ENCODE measurements at regions not wholly inside any gene's neighbourhood (a gene's known extent, or its start where the extent isn't known, plus 50 kb on each side); places are given as distances from the start of the nearest gene placed in this dataset.

GRCh38 chr4:20302336-20302735 is 50.6 kb downstream of the SLIT2 start:
- no peak for DNase-seq

GRCh38 chr4:20305976-20306375 is 54.3 kb downstream of the SLIT2 start:
- no peak for DNase-seq

- DNase-seq: no peak
Observed at GRCh38 chr4:20311856-20312255, 60.2 kb downstream of the SLIT2 start.

GRCh38 chr4:20313237-20314030 is 61.7 kb downstream of the SLIT2 start:
- no peak for DNase-seq

DNA sequence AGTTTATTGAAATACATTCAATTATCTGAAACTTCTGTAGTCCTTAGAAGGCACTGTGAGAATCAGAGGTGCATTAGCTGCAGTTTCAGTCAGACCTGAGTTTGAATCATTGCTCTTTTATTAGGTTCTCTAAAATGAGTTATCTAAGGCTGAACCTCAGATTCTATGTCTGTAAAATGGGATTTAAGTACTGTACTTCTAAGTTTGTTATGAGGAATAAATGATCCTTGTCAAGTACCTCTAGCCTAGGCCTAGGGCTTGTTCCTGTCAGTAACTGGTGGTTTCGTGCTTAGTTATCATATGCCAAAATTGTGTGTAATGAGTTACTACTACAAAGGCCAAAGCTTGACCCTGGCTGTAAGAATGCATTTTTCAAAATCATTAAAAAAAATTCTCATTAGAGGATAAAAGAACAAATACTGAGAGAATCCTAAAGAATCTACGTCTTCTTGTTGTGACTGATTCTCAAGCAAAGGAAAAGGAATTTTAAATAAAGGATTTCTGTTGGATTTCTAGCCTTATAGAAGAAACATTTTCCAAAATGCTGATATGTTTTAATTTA is 65.8 kb downstream of the SLIT2 start:
- no peak for DNase-seq

DNA sequence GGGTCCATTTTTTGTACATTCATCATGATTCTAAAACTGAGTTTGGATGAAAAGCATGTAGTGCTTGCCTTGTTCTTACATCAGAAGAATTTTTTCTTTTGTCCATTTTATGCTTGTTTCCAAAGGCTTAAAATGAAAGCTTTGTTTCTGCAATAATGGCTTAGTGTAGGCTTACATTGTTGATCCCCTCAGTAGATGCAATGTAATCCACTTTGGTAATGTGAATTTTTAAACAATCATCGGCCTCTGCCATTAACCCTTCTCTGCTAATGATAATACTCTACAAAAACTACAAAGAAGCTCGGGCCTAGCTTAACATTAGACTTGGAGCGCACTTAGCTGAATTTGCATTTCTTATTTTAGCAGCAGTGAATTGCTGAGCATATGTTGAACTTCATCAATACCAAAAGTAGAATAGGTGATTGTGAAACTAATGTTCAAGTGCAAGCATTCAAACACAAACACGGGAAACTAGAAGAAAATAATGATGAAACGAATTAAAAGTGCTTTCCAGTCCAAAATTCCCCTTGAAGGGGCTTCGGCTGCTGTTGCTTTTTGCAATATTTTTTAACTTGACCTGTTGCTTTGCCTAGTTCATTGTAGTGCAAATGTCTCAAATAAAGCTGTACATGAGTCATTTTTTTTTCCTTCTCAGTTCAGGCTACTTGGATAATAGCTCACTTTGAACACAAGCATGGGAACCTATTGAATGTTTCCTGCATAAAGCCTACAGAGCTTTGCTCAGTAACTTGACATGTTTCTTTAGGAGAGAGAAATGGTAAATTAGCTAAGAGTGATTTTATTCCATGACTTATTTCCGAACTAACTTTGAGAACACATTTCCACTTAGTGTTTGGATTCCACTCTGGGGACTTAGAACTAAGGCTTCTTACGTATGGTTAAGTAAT is 66.5 kb downstream of the SLIT2 start:
- no peak for DNase-seq

DNA sequence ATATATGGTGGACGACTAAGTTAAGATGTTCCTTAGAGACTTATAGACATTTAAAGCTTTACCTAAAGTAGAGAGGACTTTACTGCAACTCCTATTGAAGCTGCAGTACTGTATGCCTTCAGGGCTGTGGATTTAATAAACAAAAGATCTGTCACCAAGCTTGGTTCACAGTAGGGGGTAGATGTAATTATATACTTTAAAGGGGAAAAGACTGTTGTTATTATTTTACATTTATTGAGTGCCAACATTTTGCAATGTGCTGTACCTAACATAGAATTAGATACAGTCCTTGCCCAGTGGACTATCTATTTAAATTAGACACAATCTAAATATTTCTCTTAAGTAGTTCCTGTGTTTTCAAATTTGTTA is 67.2 kb downstream of the SLIT2 start:
- DNase-seq: no peak

DNA sequence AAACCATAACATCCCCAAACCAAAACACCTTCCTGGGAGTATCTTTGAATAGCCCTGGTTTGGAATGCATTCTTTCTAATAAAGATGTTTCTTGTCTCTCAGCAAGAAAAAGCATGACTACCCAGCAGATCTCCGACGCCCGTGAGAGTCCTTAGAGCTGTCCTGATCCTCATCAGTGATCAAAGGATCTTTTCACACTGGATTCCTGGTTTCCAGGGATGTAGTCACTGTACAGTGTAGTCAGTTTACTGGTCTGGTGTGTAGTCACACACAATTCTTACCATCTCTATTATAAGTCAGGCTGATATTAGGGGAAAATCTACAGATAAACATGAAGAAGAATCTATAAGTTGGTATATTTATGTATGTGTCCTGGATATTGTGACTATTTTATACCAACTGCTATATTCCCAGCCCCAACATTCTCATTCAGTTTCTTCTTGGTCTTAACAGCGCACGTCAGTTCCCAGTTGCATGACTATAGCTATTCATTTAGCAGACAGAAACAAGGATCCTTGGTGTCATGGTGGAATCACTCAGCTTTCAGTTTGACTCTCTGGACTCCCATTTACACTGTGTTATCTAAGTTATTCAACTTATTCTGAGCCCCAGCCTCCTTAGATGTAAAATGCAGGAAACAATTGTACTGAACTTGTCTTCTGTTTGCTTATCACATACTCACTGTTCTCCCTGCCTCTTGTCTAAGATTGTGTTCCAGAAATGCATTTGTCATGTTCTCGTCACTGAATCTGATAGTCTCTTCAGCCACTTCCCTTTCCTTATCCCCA is 68.3 kb downstream of the SLIT2 start:
- no peak for DNase-seq

DNA sequence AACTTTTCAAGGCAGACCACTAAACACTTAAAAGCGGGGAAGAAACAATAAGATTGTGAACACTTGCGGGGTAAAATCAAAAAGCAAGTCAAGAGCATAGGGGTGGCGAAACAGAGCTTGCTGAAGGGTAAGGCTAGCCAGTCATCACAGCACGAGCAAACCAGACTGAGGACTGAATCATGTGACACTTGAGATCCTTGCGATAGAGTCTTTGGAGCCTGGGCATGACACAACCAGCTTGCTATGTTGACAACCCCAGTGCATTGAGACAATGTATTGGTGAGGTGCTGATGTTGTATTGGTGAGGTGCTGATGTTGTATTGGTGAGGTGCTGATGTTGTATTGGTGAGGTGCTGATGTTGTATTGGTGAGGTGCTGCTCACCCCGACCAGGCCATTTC is 72.3 kb downstream of the SLIT2 start:
- no peak for DNase-seq

GRCh38 chr4:20326460-20326859 is 74.8 kb downstream of the SLIT2 start:
- no peak for DNase-seq

DNA sequence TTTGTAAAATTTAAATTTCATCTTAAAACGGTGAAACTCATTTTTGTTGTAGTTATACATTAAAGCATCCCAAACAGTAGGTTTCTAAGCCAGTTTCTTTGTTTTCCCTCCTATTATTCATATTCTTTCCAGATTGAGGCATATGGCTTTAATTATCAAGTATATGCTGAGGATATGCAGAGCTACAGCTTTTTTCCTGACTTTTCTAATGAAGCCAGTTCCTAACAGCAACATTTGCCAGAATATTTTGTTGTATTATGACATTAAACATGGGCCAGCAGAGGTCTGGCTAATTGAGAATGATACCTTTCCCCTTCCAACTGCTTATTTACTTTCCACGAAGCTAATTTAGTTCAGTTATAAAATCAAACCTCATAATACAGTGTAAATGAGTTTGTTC is 75.3 kb downstream of the SLIT2 start:
- DNase-seq: no peak

DNA sequence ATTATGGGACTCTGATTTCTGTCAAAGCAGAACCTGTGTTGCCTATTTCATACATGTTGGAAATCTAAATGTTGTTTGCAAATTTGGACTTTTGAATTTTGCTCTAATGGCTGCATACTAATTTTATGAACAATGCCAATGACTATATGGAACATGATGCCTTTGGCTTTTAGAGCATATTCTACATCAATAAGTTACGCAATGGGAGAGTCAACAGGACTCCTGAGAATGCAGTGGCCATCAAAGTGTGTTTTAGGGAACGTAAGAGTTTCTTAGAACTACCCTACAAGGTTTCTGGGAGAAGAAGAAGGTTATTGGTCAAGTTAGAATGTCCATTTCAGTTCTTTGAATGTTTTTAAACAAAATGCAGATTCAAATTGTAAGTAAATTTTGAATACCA is 76.1 kb downstream of the SLIT2 start:
- no peak for DNase-seq

DNA sequence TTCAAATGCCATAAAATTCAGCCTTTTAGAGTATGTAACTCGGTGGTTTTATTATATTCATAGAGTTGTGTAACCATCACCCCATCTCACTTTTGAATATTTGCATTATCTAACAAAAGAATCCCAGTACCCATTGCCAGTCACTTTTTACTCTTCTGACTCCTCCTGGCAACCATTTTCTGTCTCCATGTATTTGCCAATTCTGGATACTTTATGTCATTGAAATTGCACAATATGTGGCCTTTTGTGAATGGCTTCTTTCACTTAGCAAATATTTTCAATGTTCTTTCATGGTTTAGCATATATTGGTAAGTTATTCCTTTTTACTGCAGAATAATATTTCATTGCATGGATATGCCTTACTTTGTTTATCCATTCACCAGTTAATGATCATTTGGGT is 79.9 kb downstream of the SLIT2 start:
- DNase-seq: no peak

GRCh38 chr4:20333141-20333715 is 81.5 kb downstream of the SLIT2 start:
- no peak for DNase-seq

GRCh38 chr4:20337261-20337664 is 85.6 kb downstream of the SLIT2 start:
- no peak for DNase-seq

DNA sequence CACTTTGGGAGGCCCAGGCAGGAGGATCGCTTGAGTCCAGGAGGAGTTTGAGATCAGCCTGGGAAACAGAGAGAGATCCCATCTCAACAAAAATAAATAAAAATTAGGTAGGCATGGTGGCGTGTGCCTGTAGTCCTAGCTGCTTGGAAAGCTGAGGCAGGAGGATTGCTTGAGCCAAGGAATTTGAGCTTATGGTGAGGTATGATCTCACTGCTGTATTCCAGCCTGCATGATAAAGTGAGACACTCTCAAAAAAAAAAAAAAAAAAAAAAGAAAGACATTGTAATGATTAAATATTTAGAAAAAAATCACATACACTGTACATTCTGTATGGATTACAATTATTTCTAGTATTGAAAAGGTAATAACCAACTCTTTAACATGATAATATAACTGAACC is 87.1 kb downstream of the SLIT2 start:
- no peak for DNase-seq

DNA sequence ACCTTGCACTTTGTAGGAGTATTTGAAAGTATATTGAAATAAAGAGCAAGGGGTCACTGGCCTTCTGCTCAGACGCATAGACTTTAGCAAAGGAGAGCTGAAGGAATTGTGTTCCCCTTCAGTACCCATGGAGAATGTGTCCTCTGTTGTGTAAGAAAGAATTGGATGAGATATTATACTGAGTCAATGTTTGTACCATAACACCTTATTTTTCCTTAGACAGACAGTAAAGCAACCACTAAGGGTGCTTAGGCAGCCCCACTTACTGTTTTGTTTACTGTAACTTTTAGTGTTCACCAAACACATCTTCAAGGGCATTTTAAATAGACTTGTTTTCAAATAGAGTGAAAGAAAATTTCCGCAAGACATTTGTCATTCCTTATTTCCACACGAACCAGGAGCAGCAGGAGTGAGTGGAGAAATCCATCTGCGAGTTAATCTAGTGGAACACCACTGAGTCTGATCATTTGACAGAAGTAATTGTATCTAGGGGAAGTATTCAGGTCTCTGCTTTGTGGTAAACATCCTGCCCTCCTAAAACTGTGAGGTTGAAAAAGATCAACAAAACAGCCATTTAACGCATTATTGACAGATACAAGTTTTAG is 89.5 kb downstream of the SLIT2 start:
- DNase-seq: no peak

- DNase-seq: no peak
Observed at GRCh38 chr4:20347531-20347930, 95.8 kb downstream of the SLIT2 start.

DNA sequence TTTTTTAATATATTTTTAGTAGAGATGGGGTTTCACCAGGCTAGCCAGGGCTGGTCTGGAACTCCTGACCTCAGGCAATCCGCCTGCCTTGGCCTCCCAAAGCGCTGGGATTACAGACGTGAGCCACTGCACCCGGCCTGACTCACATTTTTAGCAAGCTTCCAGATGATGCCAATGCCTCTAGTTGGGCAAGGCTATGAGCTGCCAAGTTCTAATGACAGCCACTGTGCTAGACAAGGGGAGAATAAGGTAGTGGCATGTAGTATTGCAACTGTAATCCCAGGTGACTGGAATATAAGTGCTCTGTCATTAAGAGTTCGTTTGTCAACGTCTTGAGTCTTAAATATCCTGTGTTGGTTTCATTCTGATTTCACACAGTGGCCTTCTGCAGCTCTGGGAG is 96.7 kb downstream of the SLIT2 start:
- no peak for DNase-seq

DNA sequence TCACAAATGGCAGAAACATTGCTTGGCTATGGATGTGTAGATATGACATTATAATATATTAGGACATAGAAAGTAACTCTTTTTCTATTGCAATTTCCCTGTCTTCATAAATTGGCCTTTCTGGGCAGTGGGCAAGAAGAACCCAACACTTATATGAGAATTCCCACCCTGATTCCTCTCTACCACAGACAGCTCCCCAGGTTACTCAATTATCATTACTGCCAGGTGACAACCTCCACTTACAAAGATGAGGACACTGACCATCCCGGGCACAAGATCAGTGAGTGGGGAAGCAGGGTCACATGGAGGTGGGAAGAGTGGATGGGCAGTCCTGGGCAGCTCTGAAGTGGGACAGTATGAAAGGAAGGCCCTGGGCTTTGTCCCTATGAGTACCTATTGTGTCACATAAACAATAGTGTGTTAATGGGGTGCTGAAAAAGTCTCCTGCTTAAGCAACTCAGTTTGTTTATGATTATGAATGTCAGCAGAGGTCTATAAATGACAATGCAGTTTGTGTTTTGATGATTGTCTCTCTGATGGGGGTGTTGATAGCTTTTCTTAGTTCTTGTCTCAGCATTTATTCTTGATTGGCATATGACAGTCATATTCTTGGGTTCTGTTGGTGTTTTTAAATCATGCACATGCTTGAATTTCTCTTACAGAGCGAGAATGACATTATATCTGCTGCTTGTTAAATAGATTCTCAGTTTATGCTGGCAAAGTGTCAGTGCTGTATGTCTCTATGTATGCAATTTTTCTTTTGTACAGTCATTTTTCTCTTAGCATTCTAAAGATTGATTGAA is 99.9 kb downstream of the SLIT2 start:
- no peak for DNase-seq

- DNase-seq: no peak
Observed at GRCh38 chr4:20352163-20352431, 100.4 kb downstream of the SLIT2 start.

DNA sequence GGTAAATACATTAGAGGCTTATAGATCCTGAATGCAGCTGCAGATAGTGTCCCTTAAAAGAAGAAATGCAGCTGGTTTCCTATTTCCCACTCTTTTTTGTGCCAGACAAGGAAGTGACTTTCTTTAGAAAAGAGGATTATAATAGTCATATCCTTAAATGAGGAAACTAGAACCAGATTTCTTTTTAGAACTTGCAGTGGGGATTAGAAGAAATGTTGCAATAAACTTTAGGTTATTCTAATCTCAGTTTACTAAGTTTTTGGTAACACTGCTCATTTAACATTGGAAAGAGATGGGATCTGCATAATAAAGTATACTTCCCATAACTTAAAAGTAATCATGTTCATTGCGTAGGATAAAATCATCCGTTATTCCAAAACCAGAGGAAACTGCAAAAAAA is 101.9 kb downstream of the SLIT2 start:
- no peak for DNase-seq
